Activated B cell treated with CpG ODN at 0.5 μM for 24 hours (primary cell): ENCODE measurements at regions not wholly inside any gene's neighbourhood (a gene's known extent, or its start where the extent isn't known, plus 50 kb on each side); places are given as distances from the start of the nearest gene placed in this dataset.

Experiments
- ATAC-seq: fragments of 200-7000 bp; cut with Tn5 transposase; one replicate; pipeline ENCODE4 v1.10.0; 2021; ENCODE audit warnings: low read depth, mild to moderate bottlenecking, moderate library complexity
- CTCF ChIA-PET: fragments of 350-600 bp; sonication (Branson Sonifier 250); formaldehyde crosslinking; loops from one replicate; lab custom pipeline; 2021; ENCODE audit warnings: antibody characterized with exemption; lab: Charles Lee
- POLR2A ChIA-PET: fragments of 350-600 bp; sonication (Branson Sonifier 250); formaldehyde crosslinking; loops from one replicate; lab custom pipeline; 2021; ENCODE audit warnings: antibody characterized with exemption; lab: Charles Lee
- DNase-seq: peaks from one replicate; pipeline ENCODE4 v3.0.0; 2022
- H3K27ac Mint-ChIP-seq: one replicate; pipeline ENCODE4 v1.8.0; 2020; ENCODE audit warnings: mixed read lengths
- H3K27me3 Mint-ChIP-seq: one replicate; pipeline ENCODE4 v1.8.0; 2021; ENCODE audit warnings: mixed read lengths
- H3K36me3 Mint-ChIP-seq: one replicate; pipeline ENCODE4 v1.8.0; 2021; ENCODE audit warnings: low read depth, mixed read lengths
- H3K4me1 Mint-ChIP-seq: one replicate; pipeline ENCODE4 v1.8.0; 2021; ENCODE audit warnings: mixed read lengths
- H3K4me3 Mint-ChIP-seq: one replicate; pipeline ENCODE4 v1.8.0; 2020; ENCODE audit warnings: mild to moderate bottlenecking, mixed read lengths
- H3K9me3 Mint-ChIP-seq: one replicate; pipeline ENCODE4 v1.8.0; 2020; ENCODE audit warnings: mixed read lengths
- CTCF ChIP-seq: fragments of 200-600 bp; IDR thresholded peaks from one replicate; pipeline ENCODE4 v1.8.0; 2022; ENCODE audit warnings: antibody characterized with exemption, mild to moderate bottlenecking
- intact Hi-C: fragments of 100-400 bp; cut with micrococcal nuclease; formaldehyde crosslinking; loops from one replicate; pipeline ENCODE4 v1.15.1; 2024

- Mint-ChIP-seq H3K36me3 (no peaks in the 10 kb centered on the region), H3K4me1 (no peaks in the 10 kb centered on the region), H3K27ac (no peak overlapping the region), H3K27me3 (peaks cover 16% of the 10 kb centered on the region), H3K4me3 (no peak overlapping the region), H3K9me3 (no peaks in the 10 kb centered on the region)
- ChIA-PET CTCF (no interaction called here), POLR2A (no interaction called here)
- DNase-seq (no peak), ATAC-seq (no peak)
- intact Hi-C loops = no loop called here
- TF ChIP-seq CTCF = no peak
These were observed 498.1 kb downstream of the NPIPA7 start for GRCh38 chr16:16877061-16877460.

- intact Hi-C loops = no loop called here
- Mint-ChIP-seq H3K4me1 (no peaks in the 10 kb centered on the region), H3K27ac (no peak overlapping the region)
These were observed 500.8 kb downstream of the NPIPA7 start for GRCh38 chr16:16879567-16880251.

GRCh38 chr16:16881814-16882213 is 502.9 kb downstream of the NPIPA7 start:
- H3K36me3 Mint-ChIP-seq = no peaks in the 10 kb centered on the region
- H3K27me3 Mint-ChIP-seq = peaks cover 12% of the 10 kb centered on the region
- intact Hi-C loops = no loop called here
- ChIA-PET CTCF (interaction anchor here (0.5 kb wide), 1 partner anchor 290 kb away, joined by 3 read pairs; no protein-coding TSS in a partner anchor), POLR2A (no interaction called here)
- no peaks in the 10 kb centered on the region for H3K9me3 Mint-ChIP-seq
- H3K4me1 Mint-ChIP-seq = no peaks in the 10 kb centered on the region
- H3K27ac Mint-ChIP-seq = no peak overlapping the region
- TF ChIP-seq CTCF = no peak
- ATAC-seq = no peak
- no peak for DNase-seq
- no peak overlapping the region for H3K4me3 Mint-ChIP-seq

More at GRCh38 chr16:16879567-16880251, 500.8 kb downstream of the NPIPA7 start:
- Mint-ChIP-seq H3K4me3 (no peak overlapping the region), H3K27me3 (peaks cover 14% of the 10 kb centered on the region), H3K36me3 (no peaks in the 10 kb centered on the region), H3K9me3 (no peaks in the 10 kb centered on the region)
- POLR2A ChIA-PET = no interaction called here
- ATAC-seq = no peak
- CTCF ChIA-PET = interaction anchor here (1.4 kb wide), 1 partner anchor 19 kb away, joined by 3 read pairs; no protein-coding TSS in a partner anchor
- DNase-seq = no peak
- no peak for TF ChIP-seq CTCF

- CTCF ChIA-PET = no interaction called here
- POLR2A ChIA-PET = no interaction called here
- no peak for ATAC-seq
These were observed 503.8 kb downstream of the NPIPA7 start for GRCh38 chr16:16882766-16883165.

GRCh38 chr16:16884451-16884850 is 505.5 kb downstream of the NPIPA7 start:
- H3K4me1 Mint-ChIP-seq = no peaks in the 10 kb centered on the region
- peaks cover 4% of the 10 kb centered on the region for H3K27me3 Mint-ChIP-seq
- ATAC-seq (no peak), DNase-seq (no peak)
- no peak overlapping the region for H3K27ac Mint-ChIP-seq
- H3K36me3 Mint-ChIP-seq = no peaks in the 10 kb centered on the region
- intact Hi-C loops = no loop called here
- CTCF ChIA-PET = no interaction called here
- no peak overlapping the region for H3K4me3 Mint-ChIP-seq
- no peaks in the 10 kb centered on the region for H3K9me3 Mint-ChIP-seq
- no peak for TF ChIP-seq CTCF
- POLR2A ChIA-PET = no interaction called here

More at GRCh38 chr16:16882766-16883165, 503.8 kb downstream of the NPIPA7 start:
- no peak overlapping the region for H3K27ac Mint-ChIP-seq
- no peaks in the 10 kb centered on the region for H3K4me1 Mint-ChIP-seq
- no peak for DNase-seq
- intact Hi-C loops = no loop called here
- H3K36me3 Mint-ChIP-seq = no peaks in the 10 kb centered on the region
- no peak overlapping the region for H3K4me3 Mint-ChIP-seq
- H3K27me3 Mint-ChIP-seq = peaks cover 11% of the 10 kb centered on the region
- no peaks in the 10 kb centered on the region for H3K9me3 Mint-ChIP-seq
- TF ChIP-seq CTCF = no peak
